GM23338 (cell line): ENCODE measurements at regions not wholly inside any gene's neighbourhood (a gene's known extent, or its start where the extent isn't known, plus 50 kb on each side); places are given as distances from the start of the nearest gene placed in this dataset.

Source experiments
- ATAC-seq: fragments of 200-7000 bp; cut with Tn5 transposase; 3 replicates; pipeline ENCODE4 v1.9.1; 2020
- DNase-seq: peaks from one replicate; pipeline ENCODE4 v3.0.0-alpha.2; 2015; ENCODE audit warnings: low spot score
- H2AFZ ChIP-seq: fragments of 200-600 bp; sonication (generic); 2 replicates; pipeline ENCODE4 v1.8.0; 2016; ENCODE audit warnings: antibody characterized with exemption, mild to moderate bottlenecking, moderate library complexity
- H3F3A ChIP-seq: fragments of 200-600 bp; sonication (generic); replicated peaks from 2 replicates; pipeline ENCODE4 v1.8.0; 2017; ENCODE audit warnings: antibody characterized with exemption, mixed run types, low read depth
- H3K27ac ChIP-seq: fragments of 200-600 bp; sonication (generic); 2 replicates; pipeline ENCODE4 v1.6.1; 2016; ENCODE audit warnings: low read depth
- H3K27me3 ChIP-seq: fragments of 200-600 bp; sonication (generic); 2 replicates; pipeline ENCODE4 v1.8.0; 2016; ENCODE audit warnings: mild to moderate bottlenecking, mixed run types, moderate library complexity; ENCODE audit not compliant: insufficient read depth
- H3K36me3 ChIP-seq: fragments of 200-600 bp; sonication (generic); 2 replicates; pipeline ENCODE4 v1.8.0; 2016; ENCODE audit warnings: mild to moderate bottlenecking; ENCODE audit not compliant: insufficient read depth
- H3K4me1 ChIP-seq: fragments of 200-600 bp; sonication (generic); 2 replicates; pipeline ENCODE4 v1.8.0; 2016; ENCODE audit warnings: mild to moderate bottlenecking, moderate library complexity; ENCODE audit not compliant: insufficient read depth
- H3K4me2 ChIP-seq: fragments of 200-600 bp; sonication (generic); 2 replicates; pipeline ENCODE4 v1.7.1; 2017; ENCODE audit warnings: mixed run types
- H3K4me3 ChIP-seq: fragments of 200-600 bp; sonication (generic); 2 replicates; pipeline ENCODE4 v1.6.1; 2016; ENCODE audit warnings: mixed run types
- H3K79me2 ChIP-seq: fragments of 200-600 bp; sonication (generic); replicated peaks from 2 replicates; pipeline ENCODE4 v1.8.0; 2017; ENCODE audit warnings: mild to moderate bottlenecking; ENCODE audit not compliant: insufficient read depth
- H3K9me2 ChIP-seq: fragments of 200-600 bp; sonication (generic); 2 replicates; pipeline ENCODE4 v1.8.0; 2017; ENCODE audit not compliant: insufficient read depth
- H4K20me1 ChIP-seq: fragments of 200-600 bp; sonication (generic); replicated peaks from 2 replicates; pipeline ENCODE4 v1.8.0; 2017; ENCODE audit warnings: mild to moderate bottlenecking; ENCODE audit not compliant: insufficient read depth
- H3K27ac Mint-ChIP-seq: 2 replicates; pipeline ENCODE4 v1.8.0; 2020; ENCODE audit warnings: inconsistent platforms, mild to moderate bottlenecking, moderate library complexity, mixed read lengths
- H3K27me3 Mint-ChIP-seq: 3 replicates; pipeline ENCODE4 v1.8.0; 2022; ENCODE audit warnings: low read depth, mild to moderate bottlenecking, moderate library complexity, mixed read lengths, inconsistent platforms; ENCODE audit not compliant: insufficient read depth, poor library complexity
- H3K36me3 Mint-ChIP-seq: 3 replicates; pipeline ENCODE4 v1.8.0; 2021; ENCODE audit warnings: low read depth, mild to moderate bottlenecking, inconsistent platforms, moderate library complexity, mixed read lengths
- H3K4me1 Mint-ChIP-seq: 3 replicates; pipeline ENCODE4 v1.8.0; 2020; ENCODE audit warnings: mild to moderate bottlenecking, inconsistent platforms, mixed read lengths
- H3K4me3 Mint-ChIP-seq: 3 replicates; pipeline ENCODE4 v1.8.0; 2021; ENCODE audit warnings: moderate library complexity, mild to moderate bottlenecking, inconsistent platforms, mixed read lengths
- H3K9me3 Mint-ChIP-seq: 3 replicates; pipeline ENCODE4 v1.8.0; 2020; ENCODE audit warnings: moderate library complexity, mild to moderate bottlenecking, inconsistent platforms, mixed read lengths
- CREB1 ChIP-seq: fragments of 250-450 bp; sonication (Bioruptor Pico); IDR thresholded peaks from 2 replicates; pipeline ENCODE4 v1.5.0; 2020; ENCODE audit warnings: low read depth, mild to moderate bottlenecking, moderate library complexity
- EZH2 ChIP-seq: fragments of 200-600 bp; sonication (generic); IDR thresholded peaks from one replicate; pipeline ENCODE4 v1.8.0; 2017; ENCODE audit warnings: antibody characterized with exemption, mild to moderate bottlenecking, low read depth; ENCODE audit not compliant: unreplicated experiment
- NANOG ChIP-seq: IDR thresholded peaks from 2 replicates; pipeline ENCODE4 v1.6.1; 2016; ENCODE audit warnings: antibody characterized with exemption, borderline replicate concordance
- POLR2AphosphoS5 ChIP-seq: IDR thresholded peaks from 2 replicates; pipeline ENCODE4 v1.6.1; 2016; ENCODE audit warnings: antibody characterized with exemption, low read depth
- STAT1 ChIP-seq: IDR thresholded peaks from one replicate; pipeline ENCODE4 v1.6.1; 2016; ENCODE audit warnings: antibody characterized with exemption; ENCODE audit not compliant: unreplicated experiment
- ZNF114 ChIP-seq: fragments of 250-450 bp; sonication (Bioruptor Pico); IDR thresholded peaks from 2 replicates; pipeline ENCODE4 v1.5.0; 2020; ENCODE audit warnings: mild to moderate bottlenecking, moderate library complexity
- ZNF331 ChIP-seq: fragments of 250-450 bp; sonication (Bioruptor Pico); IDR thresholded peaks from 2 replicates; pipeline ENCODE4 v1.5.0; 2020; ENCODE audit warnings: low read depth, mild to moderate bottlenecking, moderate library complexity
- TF ChIP-seq, protein P1 (sequence below): IDR thresholded peaks from one replicate; pipeline ENCODE4 v1.6.1; 2018; ENCODE audit warnings: antibody characterized with exemption; ENCODE audit not compliant: unreplicated experiment
- TF ChIP-seq, protein P2 (sequence below), 2 experiments: fragments of 200-600 bp in 1 of 2; sonication (generic) in 1 of 2; conservative IDR thresholded peaks; 2 replicates each; pipeline versions ENCODE4 v1.5.1 to v1.6.1; 2016 to 2017; ENCODE audit warnings: antibody characterized with exemption in 2 of 2, low read depth in 2 of 2, mild to moderate bottlenecking in 2 of 2, moderate library complexity in 1 of 2
- TF ChIP-seq, protein P3 (sequence below): IDR thresholded peaks from 2 replicates; pipeline ENCODE4 v1.6.1; 2016; ENCODE audit warnings: antibody characterized with exemption
- TF ChIP-seq, protein P4 (sequence below): fragments of 250-450 bp; sonication (Bioruptor Pico); IDR thresholded peaks from 2 replicates; pipeline ENCODE4 v1.5.0; 2020; ENCODE audit warnings: mild to moderate bottlenecking, moderate library complexity

DNA sequence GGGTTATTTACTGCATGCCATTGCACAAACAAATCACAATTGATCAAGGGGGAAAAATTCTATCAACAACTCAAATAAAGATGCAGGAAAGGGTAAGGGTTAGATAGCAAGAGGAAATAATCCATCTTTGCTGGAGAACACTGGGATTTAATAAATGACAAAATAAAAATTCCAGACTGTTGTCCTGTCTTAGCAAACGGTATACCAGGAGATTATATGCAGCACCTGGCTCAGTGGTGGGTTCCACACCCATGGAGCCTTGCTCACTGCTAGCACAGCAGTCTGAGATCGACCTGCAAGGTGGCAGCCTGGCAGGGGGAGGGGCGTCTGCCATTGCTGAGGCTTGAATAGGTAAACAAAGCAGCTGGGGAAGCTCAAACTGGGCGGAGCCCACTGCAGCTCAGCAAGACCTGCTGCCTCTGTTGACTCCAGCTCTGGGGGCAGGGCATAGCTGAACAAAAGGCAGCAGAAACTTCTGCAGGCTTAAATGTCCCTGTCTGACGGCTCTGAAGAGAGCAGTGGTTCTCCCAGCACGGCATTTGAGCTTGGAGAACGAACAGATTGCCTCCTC is 296.5 kb upstream of the THSD7B start (continued):
- TF ChIP-seq, protein P1, sequence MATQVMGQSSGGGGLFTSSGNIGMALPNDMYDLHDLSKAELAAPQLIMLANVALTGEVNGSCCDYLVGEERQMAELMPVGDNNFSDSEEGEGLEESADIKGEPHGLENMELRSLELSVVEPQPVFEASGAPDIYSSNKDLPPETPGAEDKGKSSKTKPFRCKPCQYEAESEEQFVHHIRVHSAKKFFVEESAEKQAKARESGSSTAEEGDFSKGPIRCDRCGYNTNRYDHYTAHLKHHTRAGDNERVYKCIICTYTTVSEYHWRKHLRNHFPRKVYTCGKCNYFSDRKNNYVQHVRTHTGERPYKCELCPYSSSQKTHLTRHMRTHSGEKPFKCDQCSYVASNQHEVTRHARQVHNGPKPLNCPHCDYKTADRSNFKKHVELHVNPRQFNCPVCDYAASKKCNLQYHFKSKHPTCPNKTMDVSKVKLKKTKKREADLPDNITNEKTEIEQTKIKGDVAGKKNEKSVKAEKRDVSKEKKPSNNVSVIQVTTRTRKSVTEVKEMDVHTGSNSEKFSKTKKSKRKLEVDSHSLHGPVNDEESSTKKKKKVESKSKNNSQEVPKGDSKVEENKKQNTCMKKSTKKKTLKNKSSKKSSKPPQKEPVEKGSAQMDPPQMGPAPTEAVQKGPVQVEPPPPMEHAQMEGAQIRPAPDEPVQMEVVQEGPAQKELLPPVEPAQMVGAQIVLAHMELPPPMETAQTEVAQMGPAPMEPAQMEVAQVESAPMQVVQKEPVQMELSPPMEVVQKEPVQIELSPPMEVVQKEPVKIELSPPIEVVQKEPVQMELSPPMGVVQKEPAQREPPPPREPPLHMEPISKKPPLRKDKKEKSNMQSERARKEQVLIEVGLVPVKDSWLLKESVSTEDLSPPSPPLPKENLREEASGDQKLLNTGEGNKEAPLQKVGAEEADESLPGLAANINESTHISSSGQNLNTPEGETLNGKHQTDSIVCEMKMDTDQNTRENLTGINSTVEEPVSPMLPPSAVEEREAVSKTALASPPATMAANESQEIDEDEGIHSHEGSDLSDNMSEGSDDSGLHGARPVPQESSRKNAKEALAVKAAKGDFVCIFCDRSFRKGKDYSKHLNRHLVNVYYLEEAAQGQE = no peak
- TF ChIP-seq EZH2 (no peak), CREB1 (CRISPR knock-in tag) (no peak), STAT1 (no peak), ZNF331 (CRISPR knock-in tag) (no peak), NANOG (no peak), ZNF114 (CRISPR knock-in tag) (no peak)
- TF ChIP-seq, protein P2, sequence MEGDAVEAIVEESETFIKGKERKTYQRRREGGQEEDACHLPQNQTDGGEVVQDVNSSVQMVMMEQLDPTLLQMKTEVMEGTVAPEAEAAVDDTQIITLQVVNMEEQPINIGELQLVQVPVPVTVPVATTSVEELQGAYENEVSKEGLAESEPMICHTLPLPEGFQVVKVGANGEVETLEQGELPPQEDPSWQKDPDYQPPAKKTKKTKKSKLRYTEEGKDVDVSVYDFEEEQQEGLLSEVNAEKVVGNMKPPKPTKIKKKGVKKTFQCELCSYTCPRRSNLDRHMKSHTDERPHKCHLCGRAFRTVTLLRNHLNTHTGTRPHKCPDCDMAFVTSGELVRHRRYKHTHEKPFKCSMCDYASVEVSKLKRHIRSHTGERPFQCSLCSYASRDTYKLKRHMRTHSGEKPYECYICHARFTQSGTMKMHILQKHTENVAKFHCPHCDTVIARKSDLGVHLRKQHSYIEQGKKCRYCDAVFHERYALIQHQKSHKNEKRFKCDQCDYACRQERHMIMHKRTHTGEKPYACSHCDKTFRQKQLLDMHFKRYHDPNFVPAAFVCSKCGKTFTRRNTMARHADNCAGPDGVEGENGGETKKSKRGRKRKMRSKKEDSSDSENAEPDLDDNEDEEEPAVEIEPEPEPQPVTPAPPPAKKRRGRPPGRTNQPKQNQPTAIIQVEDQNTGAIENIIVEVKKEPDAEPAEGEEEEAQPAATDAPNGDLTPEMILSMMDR (conservative IDR thresholded peaks at IDR 0.05; ENCODE audit: low read depth in 2 of 2) = no peak
- TF ChIP-seq, protein P3, sequence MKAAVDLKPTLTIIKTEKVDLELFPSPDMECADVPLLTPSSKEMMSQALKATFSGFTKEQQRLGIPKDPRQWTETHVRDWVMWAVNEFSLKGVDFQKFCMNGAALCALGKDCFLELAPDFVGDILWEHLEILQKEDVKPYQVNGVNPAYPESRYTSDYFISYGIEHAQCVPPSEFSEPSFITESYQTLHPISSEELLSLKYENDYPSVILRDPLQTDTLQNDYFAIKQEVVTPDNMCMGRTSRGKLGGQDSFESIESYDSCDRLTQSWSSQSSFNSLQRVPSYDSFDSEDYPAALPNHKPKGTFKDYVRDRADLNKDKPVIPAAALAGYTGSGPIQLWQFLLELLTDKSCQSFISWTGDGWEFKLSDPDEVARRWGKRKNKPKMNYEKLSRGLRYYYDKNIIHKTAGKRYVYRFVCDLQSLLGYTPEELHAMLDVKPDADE = no peak

DNA sequence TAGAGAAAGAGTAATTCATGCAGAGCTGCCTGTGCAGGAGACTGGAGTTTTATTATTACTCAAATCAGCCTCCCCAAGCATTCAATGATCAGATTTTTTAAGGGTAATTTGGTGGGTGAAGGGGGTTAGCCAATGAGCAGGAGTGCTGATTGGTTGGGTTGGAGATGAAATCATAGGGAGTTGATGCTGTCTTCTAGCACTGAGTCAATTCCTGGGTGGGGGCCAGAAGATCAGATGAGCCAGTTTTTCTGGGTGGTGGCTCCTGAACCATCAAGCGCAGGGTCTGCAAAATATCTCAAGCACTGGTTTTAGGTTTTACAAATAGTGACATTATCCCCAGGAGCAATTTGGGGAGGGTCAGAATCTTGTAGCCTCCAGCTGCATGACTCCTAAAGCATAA is 312.8 kb upstream of the THSD7B start:
- no peaks in the 10 kb centered on the region for H3K79me2 ChIP-seq
- H3K9me3 Mint-ChIP-seq = no peaks in the 10 kb centered on the region
- no peak overlapping the region for H3K4me3 Mint-ChIP-seq
- DNase-seq (no peak), ATAC-seq (no peak)
- H3K36me3 Mint-ChIP-seq = no peaks in the 10 kb centered on the region
- H3K27ac Mint-ChIP-seq = no peak overlapping the region
- no peaks in the 10 kb centered on the region for H3K4me1 ChIP-seq
- no peaks in the 10 kb centered on the region for H3F3A ChIP-seq
- H4K20me1 ChIP-seq = no peaks in the 10 kb centered on the region
- no peak overlapping the region for H3K27ac ChIP-seq
- no peak overlapping the region for H3K4me3 ChIP-seq
- no peaks in the 10 kb centered on the region for H3K27me3 ChIP-seq
- H3K4me2 ChIP-seq = no peak overlapping the region
- 0 out of 2 replicates have a peak, but pooled peaks cover 4% of the 10 kb centered on the region for H3K9me2 ChIP-seq
- H3K36me3 ChIP-seq = no peaks in the 10 kb centered on the region
- H3K4me1 Mint-ChIP-seq = peaks cover 8% of the 10 kb centered on the region; the same call in 2 of the 3 replicates
- H2AFZ ChIP-seq = no peak overlapping the region
- peaks cover 2% of the 10 kb centered on the region for H3K27me3 Mint-ChIP-seq
- TF ChIP-seq POLR2AphosphoS5 (no peak), ZNF114 (CRISPR knock-in tag) (no peak), CREB1 (CRISPR knock-in tag) (no peak)
- TF ChIP-seq, protein P4, sequence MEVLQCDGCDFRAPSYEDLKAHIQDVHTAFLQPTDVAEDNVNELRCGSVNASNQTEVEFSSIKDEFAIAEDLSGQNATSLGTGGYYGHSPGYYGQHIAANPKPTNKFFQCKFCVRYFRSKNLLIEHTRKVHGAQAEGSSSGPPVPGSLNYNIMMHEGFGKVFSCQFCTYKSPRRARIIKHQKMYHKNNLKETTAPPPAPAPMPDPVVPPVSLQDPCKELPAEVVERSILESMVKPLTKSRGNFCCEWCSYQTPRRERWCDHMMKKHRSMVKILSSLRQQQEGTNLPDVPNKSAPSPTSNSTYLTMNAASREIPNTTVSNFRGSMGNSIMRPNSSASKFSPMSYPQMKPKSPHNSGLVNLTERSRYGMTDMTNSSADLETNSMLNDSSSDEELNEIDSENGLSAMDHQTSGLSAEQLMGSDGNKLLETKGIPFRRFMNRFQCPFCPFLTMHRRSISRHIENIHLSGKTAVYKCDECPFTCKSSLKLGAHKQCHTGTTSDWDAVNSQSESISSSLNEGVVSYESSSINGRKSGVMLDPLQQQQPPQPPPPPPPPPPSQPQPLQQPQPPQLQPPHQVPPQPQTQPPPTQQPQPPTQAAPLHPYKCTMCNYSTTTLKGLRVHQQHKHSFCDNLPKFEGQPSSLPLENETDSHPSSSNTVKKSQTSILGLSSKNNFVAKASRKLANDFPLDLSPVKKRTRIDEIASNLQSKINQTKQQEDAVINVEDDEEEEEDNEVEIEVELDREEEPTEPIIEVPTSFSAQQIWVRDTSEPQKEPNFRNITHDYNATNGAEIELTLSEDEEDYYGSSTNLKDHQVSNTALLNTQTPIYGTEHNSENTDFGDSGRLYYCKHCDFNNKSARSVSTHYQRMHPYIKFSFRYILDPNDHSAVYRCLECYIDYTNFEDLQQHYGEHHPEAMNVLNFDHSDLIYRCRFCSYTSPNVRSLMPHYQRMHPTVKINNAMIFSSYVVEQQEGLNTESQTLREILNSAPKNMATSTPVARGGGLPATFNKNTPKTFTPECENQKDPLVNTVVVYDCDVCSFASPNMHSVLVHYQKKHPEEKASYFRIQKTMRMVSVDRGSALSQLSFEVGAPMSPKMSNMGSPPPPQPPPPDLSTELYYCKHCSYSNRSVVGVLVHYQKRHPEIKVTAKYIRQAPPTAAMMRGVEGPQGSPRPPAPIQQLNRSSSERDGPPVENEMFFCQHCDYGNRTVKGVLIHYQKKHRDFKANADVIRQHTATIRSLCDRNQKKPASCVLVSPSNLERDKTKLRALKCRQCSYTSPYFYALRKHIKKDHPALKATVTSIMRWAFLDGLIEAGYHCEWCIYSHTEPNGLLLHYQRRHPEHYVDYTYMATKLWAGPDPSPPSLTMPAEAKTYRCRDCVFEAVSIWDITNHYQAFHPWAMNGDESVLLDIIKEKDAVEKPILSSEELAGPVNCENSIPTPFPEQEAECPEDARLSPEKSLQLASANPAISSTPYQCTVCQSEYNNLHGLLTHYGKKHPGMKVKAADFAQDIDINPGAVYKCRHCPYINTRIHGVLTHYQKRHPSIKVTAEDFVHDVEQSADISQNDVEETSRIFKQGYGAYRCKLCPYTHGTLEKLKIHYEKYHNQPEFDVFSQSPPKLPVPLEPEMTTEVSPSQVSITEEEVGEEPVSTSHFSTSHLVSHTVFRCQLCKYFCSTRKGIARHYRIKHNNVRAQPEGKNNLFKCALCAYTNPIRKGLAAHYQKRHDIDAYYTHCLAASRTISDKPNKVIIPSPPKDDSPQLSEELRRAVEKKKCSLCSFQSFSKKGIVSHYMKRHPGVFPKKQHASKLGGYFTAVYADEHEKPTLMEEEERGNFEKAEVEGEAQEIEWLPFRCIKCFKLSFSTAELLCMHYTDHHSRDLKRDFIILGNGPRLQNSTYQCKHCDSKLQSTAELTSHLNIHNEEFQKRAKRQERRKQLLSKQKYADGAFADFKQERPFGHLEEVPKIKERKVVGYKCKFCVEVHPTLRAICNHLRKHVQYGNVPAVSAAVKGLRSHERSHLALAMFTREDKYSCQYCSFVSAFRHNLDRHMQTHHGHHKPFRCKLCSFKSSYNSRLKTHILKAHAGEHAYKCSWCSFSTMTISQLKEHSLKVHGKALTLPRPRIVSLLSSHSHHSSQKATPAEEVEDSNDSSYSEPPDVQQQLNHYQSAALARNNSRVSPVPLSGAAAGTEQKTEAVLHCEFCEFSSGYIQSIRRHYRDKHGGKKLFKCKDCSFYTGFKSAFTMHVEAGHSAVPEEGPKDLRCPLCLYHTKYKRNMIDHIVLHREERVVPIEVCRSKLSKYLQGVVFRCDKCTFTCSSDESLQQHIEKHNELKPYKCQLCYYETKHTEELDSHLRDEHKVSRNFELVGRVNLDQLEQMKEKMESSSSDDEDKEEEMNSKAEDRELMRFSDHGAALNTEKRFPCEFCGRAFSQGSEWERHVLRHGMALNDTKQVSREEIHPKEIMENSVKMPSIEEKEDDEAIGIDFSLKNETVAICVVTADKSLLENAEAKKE = no peak
